Lower leg skin (tissue), 3 donors: ENCODE measurements at regions not wholly inside any gene's neighbourhood (a gene's known extent, or its start where the extent isn't known, plus 50 kb on each side); places are given as distances from the start of the nearest gene placed in this dataset.

Experiments used
- POLR2A ChIP-seq, 2 donors: fragments of 450-650 bp; IDR thresholded peaks; one replicate each; pipeline ENCODE4 v1.6.1; 2016 to 2017; ENCODE audit warnings: antibody characterized with exemption in 2 of 2, mild to moderate bottlenecking in 1 of 2, moderate library complexity in 1 of 2
- TF ChIP-seq, protein P1 (sequence below), 3 donors: fragments of 450-650 bp; IDR thresholded peaks; one replicate each; pipeline ENCODE4 v1.5.1; 2016; ENCODE audit warnings: antibody characterized with exemption in 3 of 3, mild to moderate bottlenecking in 3 of 3, moderate library complexity in 2 of 3

DNA sequence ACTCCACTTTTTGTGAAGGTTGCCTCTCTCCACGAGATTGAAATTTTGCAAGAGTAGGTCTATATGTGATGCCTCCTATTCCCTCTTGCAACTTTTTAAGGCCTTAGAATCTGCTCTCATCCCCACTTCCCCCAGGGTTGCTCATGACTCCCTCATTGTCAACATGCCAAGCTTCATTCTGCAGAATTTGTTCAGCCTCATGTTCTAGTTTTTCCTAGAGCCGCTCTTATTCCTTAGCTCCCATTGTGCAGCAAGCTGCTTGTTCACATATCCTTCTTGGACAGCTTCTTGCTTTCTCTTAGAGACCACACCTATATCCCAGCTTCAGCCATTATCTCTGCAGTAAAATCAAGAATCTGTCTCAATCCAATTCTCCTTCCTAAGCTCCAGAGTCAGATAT, 82.4 kb downstream of the CNGA2 start:
- TF ChIP-seq, protein P1, sequence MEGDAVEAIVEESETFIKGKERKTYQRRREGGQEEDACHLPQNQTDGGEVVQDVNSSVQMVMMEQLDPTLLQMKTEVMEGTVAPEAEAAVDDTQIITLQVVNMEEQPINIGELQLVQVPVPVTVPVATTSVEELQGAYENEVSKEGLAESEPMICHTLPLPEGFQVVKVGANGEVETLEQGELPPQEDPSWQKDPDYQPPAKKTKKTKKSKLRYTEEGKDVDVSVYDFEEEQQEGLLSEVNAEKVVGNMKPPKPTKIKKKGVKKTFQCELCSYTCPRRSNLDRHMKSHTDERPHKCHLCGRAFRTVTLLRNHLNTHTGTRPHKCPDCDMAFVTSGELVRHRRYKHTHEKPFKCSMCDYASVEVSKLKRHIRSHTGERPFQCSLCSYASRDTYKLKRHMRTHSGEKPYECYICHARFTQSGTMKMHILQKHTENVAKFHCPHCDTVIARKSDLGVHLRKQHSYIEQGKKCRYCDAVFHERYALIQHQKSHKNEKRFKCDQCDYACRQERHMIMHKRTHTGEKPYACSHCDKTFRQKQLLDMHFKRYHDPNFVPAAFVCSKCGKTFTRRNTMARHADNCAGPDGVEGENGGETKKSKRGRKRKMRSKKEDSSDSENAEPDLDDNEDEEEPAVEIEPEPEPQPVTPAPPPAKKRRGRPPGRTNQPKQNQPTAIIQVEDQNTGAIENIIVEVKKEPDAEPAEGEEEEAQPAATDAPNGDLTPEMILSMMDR (IDR thresholded peaks at IDR 0.05), result no peak
- no peak for TF ChIP-seq POLR2A (IDR thresholded peaks at IDR 0.05)
